ENCODE measurements at regions not wholly inside any gene's neighbourhood (a gene's known extent, or its start where the extent isn't known, plus 50 kb on each side); places are given as distances from the start of the nearest gene placed in this dataset.

DNA sequence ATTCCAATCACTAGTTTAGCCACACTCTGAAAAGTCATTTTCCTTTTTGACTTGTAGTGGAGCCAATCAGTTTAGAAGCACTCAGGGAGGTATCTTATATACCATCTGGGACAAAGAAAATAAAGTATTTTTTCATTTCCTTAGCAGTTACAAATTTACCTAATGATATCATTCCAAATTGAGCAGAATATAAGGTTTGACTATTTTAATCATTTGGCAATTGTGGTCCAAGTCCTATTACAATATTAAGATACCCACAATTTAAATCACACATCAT is 170.6 kb downstream of the LTN1 start:
- peaks cover 3 to 30% (median 27%) of the 10 kb centered on the region in 9 donors for H3K4me1 ChIP-seq
- intact Hi-C loops (cut with DNase I): loop anchor here in 1 of 10 donors (2.0 kb wide), 1 partner anchor 67 kb away; no protein-coding TSS in a partner anchor
- no peak for DNase-seq
- no peaks in the 10 kb centered on the region for H3K27me3 ChIP-seq
- H3K27ac ChIP-seq: peak overlapping the region in 3 of 10 donors; percentile 21 to 54 (median 51)
- TF ChIP-seq, protein P1, sequence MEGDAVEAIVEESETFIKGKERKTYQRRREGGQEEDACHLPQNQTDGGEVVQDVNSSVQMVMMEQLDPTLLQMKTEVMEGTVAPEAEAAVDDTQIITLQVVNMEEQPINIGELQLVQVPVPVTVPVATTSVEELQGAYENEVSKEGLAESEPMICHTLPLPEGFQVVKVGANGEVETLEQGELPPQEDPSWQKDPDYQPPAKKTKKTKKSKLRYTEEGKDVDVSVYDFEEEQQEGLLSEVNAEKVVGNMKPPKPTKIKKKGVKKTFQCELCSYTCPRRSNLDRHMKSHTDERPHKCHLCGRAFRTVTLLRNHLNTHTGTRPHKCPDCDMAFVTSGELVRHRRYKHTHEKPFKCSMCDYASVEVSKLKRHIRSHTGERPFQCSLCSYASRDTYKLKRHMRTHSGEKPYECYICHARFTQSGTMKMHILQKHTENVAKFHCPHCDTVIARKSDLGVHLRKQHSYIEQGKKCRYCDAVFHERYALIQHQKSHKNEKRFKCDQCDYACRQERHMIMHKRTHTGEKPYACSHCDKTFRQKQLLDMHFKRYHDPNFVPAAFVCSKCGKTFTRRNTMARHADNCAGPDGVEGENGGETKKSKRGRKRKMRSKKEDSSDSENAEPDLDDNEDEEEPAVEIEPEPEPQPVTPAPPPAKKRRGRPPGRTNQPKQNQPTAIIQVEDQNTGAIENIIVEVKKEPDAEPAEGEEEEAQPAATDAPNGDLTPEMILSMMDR (IDR thresholded peaks at IDR 0.05): no peak
- H3K9me3 ChIP-seq: no peaks in the 10 kb centered on the region
- ATAC-seq: no peak
- no peaks in the 10 kb centered on the region for H3K36me3 ChIP-seq
- H3K4me3 ChIP-seq: no peak overlapping the region

GRCh38 chr21:28821276-28822122 is 171.2 kb downstream of the LTN1 start:
- Histone ChIP-seq H3K4me1 (peaks cover 3 to 30% (median 27%) of the 10 kb centered on the region in 9 donors), H3K27ac (peak overlapping the region in 1 of 10 donors; percentile 54), H3K9me3 (no peaks in the 10 kb centered on the region), H3K27me3 (no peaks in the 10 kb centered on the region), H3K36me3 (no peaks in the 10 kb centered on the region), H3K4me3 (no peak overlapping the region)
- no peak for ATAC-seq
- intact Hi-C loops (cut with DNase I): loop anchor here in 1 of 10 donors (2.0 kb wide), 1 partner anchor 67 kb away; no protein-coding TSS in a partner anchor
- TF ChIP-seq, protein P1 (IDR thresholded peaks at IDR 0.05): no peak
- WGBS, 2 donors: 72 to 82% methylated on average over 6 of the region's 6 CpGs
- no peak for DNase-seq

DNA sequence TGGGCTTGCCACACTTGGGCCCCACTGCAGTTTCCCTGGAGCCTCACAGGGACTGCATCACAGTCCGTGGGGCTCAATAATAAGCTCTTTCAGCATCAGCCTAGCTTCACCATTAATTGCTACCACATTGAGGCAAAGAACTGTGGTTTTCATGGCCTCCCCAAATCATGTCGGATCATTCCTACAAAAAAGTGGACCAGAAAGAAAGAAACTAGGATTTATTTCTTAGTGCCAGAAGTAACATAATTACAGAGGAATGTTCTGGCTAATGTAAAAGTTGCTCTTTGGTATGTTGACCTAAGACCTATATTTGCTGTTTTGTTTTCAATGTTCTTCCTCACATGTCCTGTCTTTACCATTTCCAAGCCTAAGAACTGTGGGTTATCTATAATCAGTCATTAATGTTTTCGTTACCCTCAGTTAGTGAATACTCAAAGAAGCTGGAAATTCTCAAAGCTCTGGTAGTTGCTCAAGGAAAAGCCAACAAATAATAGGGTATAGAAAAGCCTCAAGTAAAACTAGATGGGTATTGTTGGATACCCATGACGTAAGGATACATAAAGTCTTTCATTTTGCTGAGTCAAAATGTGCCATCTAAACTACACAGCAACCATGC is 173.9 kb downstream of the LTN1 start:
- no peak overlapping the region for H3K27ac ChIP-seq
- intact Hi-C loops (cut with DNase I): loop anchor here in 1 of 10 donors (10.0 kb wide), 1 partner anchor 56 kb away; no protein-coding TSS in a partner anchor
- DNase-seq (no peak), ATAC-seq (no peak)
- H3K9me3 ChIP-seq: no peaks in the 10 kb centered on the region
- H3K4me3 ChIP-seq: no peak overlapping the region
- TF ChIP-seq, protein P1 (IDR thresholded peaks at IDR 0.05): no peak
- H3K36me3 ChIP-seq: peaks cover 0 to 7% (median 0%) of the 10 kb centered on the region in 9 donors
- H3K4me1 ChIP-seq: peaks cover 3 to 29% (median 26%) of the 10 kb centered on the region in 9 donors
- H3K27me3 ChIP-seq: no peaks in the 10 kb centered on the region
- WGBS, 2 donors: 82 to 84% methylated on average over 4 of the region's 4 CpGs

- intact Hi-C loops (cut with DNase I): loop anchor here in 1 of 10 donors (10.0 kb wide), 1 partner anchor 57 kb away; no protein-coding TSS in a partner anchor
- DNase-seq (no peak), ATAC-seq (no peak)
- no peaks in the 10 kb centered on the region for H3K9me3 ChIP-seq
- H3K27me3 ChIP-seq: no peaks in the 10 kb centered on the region
- peaks cover 0 to 7% (median 0%) of the 10 kb centered on the region in 9 donors for H3K36me3 ChIP-seq
- H3K4me1 ChIP-seq: peaks cover 3 to 20% (median 17%) of the 10 kb centered on the region in 9 donors
- TF ChIP-seq, protein P1 (IDR thresholded peaks at IDR 0.05): no peak
- no peak overlapping the region for H3K4me3 ChIP-seq
- H3K27ac ChIP-seq: no peak overlapping the region
- WGBS, 2 donors: 81 to 89% methylated on average over 2 of the region's 2 CpGs
These were observed 174.8 kb downstream of the LTN1 start for GRCh38 chr21:28817871-28818270.

Data from heart right ventricle (tissue), 16 donors.